HG03060 (cell line): ENCODE measurements at regions not wholly inside any gene's neighbourhood (a gene's known extent, or its start where the extent isn't known, plus 50 kb on each side); places are given as distances from the start of the nearest gene placed in this dataset.

Experiments used
- ATAC-seq: cut with Tn5 transposase; IDR thresholded peaks from one replicate; pipeline ENCODE4 v1.9.1; 2021; ENCODE audit warnings: low read depth, moderate number of reproducible peaks; ENCODE audit not compliant: unreplicated experiment

- ATAC-seq = no peak
Observed at GRCh38 chr9:118455788-118456187, 751.6 kb downstream of the TLR4 start.

GRCh38 chr9:118457171-118458000 lies 753.2 kb downstream of the TLR4 start:
- no peak for ATAC-seq

- no peak for ATAC-seq
Observed at GRCh38 chr9:118459913-118460312, 755.7 kb downstream of the TLR4 start.

GRCh38 chr9:118463419-118463818 lies 759.2 kb downstream of the TLR4 start:
- no peak for ATAC-seq

GRCh38 chr9:118473521-118473920 lies 769.3 kb downstream of the TLR4 start:
- ATAC-seq = no peak

GRCh38 chr9:118478752-118479151 lies 774.5 kb downstream of the TLR4 start:
- no peak for ATAC-seq

- no peak for ATAC-seq
Observed at GRCh38 chr9:118482306-118482705, 778.1 kb downstream of the TLR4 start.

- ATAC-seq = no peak
Observed at GRCh38 chr9:118483677-118484076, 779.5 kb downstream of the TLR4 start.

GRCh38 chr9:118503236-118503635 lies 799.0 kb downstream of the TLR4 start:
- ATAC-seq = no peak

GRCh38 chr9:118510711-118511110 lies 806.5 kb downstream of the TLR4 start:
- no peak for ATAC-seq

- ATAC-seq = no peak
Observed at GRCh38 chr9:118515947-118516346, 811.7 kb downstream of the TLR4 start.

- no peak for ATAC-seq
Observed at GRCh38 chr9:118521261-118521660, 817.1 kb downstream of the TLR4 start.

- peak; percentile 97 for ATAC-seq
Observed at GRCh38 chr9:118522093-118523028, 818.2 kb downstream of the TLR4 start.

GRCh38 chr9:118527261-118527660 lies 823.1 kb downstream of the TLR4 start:
- no peak for ATAC-seq

GRCh38 chr9:118529210-118529609 lies 825.0 kb downstream of the TLR4 start:
- peak; percentile 40 for ATAC-seq

GRCh38 chr9:118529624-118530214 lies 825.5 kb downstream of the TLR4 start:
- peak; percentile 86 for ATAC-seq

GRCh38 chr9:118532592-118532991 lies 828.4 kb downstream of the TLR4 start:
- ATAC-seq = no peak

GRCh38 chr9:118533101-118533500 lies 828.9 kb downstream of the TLR4 start:
- no peak for ATAC-seq

GRCh38 chr9:118533850-118534249 lies 829.6 kb downstream of the TLR4 start:
- no peak for ATAC-seq

- ATAC-seq = no peak
Observed at GRCh38 chr9:118536153-118536552, 832.0 kb downstream of the TLR4 start.

- ATAC-seq = no peak
Observed at GRCh38 chr9:118538959-118539358, 830.3 kb downstream of the BRINP1 start.
